ENCODE measurements at regions not wholly inside any gene's neighbourhood (a gene's known extent, or its start where the extent isn't known, plus 50 kb on each side); places are given as distances from the start of the nearest gene placed in this dataset.
A peak's percentile ranks its signal among the peaks of the same experiment; 100 is the strongest.

DNA sequence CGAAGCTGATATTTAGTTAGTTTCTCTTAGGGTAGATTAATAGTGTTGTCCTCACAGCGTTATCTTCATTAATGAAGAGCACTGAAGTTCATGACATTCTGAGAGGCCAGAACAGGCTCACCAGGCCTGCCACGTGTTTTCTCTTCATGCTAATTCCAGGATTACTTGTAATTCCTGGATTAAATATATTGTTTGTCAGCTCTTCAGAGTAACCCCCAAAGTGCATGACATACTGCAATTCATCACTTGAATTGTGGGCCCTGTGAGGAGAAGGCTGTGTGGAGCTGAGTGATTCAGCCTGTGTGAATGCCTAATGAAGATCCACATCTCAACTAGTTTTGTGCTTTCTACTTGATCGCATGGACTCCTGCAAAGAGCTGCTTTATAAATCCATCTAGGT lies 401.0 kb upstream of the ADAMTSL1 start:
- no peak for DNase-seq

DNA sequence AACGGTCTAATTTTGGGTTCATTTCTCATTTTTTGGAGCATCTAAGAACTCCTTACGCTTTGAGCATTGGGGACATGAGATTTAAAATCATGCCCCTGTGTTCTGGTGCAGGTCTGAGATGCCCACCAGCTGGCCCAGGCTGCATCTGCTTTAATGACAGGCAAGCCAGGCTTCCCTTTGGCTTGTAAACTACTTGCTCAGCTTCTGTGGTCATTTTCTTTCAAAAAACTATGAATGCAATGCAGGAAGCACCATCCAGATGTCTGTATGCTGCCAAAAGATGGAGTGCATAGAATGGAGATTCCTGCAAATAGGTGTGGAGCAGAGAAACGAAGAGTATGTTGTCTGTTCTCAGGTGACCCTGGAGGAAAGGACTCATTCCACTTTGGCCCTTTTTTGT lies 399.9 kb upstream of the ADAMTSL1 start:
- DNase-seq, result no peak

DNA sequence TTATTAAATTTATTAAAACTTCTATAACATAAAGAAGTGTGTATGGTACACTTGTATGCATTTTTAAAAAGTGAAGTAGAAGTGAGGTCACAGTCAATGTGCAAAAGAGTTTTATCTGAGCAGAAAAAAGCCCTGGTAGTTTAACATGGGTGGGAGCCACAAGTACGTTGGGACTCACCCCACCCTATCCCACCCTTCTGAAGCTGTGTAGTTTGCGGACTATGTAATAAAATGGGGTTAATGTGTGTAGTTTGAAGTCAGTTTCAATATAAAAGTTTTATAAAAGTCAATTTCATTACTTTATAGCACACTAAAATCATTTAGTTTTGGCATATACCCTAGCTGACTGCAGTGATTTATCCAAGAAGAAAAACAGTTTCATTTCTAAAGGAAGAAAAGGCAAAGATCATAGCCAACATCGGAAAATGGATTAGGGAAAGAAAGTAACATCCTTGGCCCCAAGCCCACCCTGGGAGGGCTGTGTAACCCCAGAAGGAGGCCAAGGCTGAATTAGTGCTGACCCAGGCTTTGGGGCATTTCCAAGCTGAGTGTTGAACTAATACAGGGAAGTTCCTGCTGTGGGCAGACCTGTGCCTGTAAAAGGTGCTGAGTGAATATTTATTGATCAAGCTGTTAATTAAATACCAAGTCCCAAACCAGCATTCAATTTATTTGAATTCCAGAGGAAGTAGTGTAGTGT lies 398.6 kb upstream of the ADAMTSL1 start:
- no peak for DNase-seq

DNA sequence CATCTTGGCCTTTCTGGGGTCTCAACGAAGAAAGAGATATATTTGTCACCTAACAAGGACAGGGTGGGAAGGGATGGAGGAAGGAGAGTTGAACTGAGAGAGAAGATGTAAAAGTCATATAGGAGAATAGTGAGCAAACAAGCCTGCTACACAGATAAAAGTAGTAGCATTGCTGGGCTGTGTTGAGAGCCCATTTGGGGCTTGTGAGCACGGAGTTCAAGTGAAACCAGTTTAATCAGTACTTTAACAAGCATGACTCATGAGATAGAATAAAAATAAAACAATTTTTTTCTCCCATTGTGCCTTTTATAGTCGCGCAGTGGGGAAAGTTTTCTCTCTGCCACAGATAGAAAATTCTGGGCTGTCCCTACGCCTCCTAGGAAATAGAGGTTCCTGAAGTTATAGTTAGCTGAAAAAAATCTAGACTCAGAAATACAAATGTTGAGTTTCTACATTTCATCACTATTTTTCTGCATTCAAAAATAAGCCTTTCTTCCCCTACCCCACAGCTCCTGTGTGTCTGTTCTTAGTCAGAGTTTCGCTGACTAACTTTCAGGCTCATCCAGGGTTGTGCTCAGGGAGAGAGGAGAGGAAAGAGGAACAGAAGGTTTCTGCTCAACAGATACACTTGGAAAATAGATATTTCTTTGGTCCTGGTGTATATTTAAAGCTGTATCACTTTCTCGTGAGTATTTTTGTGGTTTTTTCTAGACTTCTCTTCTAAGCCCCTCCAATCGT lies 395.8 kb upstream of the ADAMTSL1 start:
- DNase-seq, result no peak

DNA sequence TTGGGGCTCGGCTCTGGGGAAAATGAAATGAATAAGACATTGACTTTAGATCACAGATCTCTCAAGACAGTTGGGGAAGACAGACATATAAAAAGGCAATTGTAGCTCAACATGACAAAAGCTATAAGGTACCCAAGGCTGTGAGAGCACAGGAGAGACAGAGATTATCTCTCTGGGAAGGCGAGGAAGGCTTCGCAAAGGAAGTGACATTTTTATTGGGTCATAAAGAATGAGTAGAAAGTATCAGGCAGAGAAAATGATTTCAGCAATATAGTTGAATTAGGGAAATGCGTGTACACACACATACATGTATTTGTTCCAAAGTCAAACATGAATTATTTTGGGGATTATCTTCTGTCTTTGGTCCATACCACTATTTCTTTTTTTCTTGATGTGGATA lies 381.8 kb upstream of the ADAMTSL1 start:
- no peak for DNase-seq

- DNase-seq, result no peak
Observed at GRCh38 chr9:18106006-18106560, 367.9 kb upstream of the ADAMTSL1 start.

DNA sequence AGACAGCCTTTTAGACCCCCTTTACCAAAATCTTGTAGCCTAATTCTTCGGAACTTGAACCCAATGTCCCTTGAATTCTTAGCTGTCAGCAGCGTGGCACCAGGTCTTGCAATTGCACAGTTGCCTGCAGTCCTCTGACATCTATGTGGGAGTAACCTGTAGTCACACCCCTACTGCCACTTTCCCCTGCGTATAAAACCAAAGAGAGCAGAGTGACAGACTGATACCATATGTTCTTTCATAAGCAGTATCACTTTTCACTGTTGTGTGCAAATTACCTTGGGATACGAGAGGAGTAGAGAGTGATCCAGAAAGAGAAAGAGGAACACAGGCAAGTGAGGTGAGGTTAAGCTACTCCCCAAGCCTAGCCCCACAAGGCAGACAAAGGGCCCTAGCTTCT lies 364.3 kb upstream of the ADAMTSL1 start:
- no peak for DNase-seq

DNA sequence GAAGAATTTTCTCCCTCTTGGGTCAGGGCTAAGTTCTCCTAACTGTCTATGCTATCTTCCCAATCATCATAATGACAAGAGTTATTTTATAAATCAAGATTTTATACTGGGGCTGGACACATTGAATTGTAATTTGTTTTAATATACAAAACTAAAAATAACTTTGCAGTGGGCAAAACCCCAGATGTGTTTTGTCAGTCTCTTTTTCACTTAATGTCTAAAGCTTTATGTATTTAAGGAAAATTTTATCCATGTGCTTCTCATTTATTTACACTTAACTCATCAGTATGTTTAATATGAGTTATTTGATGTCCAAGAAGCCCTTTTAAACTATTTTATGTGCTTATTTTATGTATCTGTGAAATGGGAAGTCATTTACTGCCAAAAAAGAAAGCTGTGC lies 362.8 kb upstream of the ADAMTSL1 start:
- DNase-seq, result peak; percentile 31

DNA sequence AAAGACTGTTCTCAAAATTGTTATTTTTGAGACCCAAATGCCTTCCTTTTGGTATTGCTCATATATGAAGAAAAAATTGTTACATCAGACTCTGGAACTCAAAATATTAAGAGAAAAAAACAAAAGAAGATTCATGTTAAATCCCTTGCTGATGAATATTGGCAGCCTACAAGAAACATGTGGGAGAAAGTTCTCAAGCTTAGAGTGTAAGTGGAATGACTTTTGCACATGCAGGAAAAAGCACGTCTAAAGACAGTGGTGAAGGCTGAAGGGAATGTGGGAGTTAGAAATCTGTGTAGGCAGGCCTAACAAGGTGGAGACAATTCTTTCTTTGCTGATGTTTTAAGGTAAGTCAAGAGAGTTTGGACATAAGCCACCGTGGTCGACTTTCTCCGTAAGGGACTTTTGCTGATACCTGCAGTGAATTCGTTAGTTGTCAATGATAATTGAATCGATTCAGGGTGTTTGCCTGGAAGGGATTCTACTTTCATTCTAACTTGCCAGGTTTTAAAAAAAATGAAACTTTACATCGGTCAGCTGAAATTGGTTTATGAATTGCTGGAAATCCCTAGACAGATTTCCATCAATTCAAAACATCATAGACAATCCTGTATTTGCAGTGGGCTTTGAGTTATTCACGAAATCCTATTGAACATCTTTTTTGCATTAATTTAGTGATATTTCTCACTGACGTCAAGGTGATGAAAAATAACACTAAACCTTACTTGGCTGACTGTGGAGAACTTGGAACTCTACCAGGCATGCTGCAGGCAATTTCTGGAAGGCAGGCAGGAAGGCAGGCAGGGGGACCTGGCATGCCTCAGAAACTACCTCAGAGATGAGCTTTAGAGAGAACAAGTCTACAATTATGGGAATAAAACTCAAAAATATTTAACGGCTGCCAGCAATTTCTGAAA lies 359.1 kb upstream of the ADAMTSL1 start:
- DNase-seq, result peak; percentile 84

- DNase-seq, result no peak
Observed at GRCh38 chr9:18118268-18118667, 355.7 kb upstream of the ADAMTSL1 start.

GRCh38 chr9:18122171-18122570 lies 351.8 kb upstream of the ADAMTSL1 start:
- DNase-seq, result no peak

DNA sequence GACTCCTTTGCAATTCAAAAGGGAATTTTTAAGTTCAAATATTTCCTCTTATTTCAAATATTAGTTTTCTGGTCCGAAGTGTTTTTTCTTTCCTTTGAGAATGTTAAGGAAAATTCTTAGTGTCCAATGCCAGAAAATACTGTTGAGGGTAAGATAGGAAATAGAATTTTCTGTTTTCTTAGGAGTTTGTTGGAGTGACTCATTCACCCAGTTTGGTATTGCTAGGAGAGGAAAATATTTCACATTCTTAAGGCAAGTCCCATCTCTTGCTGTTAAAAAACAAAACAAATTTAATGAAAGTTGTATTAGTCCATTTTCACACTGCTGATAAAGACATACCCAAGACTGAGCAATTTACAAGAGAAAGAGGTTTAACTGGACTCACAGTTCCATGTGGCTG lies 349.2 kb upstream of the ADAMTSL1 start:
- DNase-seq, result no peak

- DNase-seq, result peak; percentile 33
Observed at GRCh38 chr9:18126831-18127498, 347.0 kb upstream of the ADAMTSL1 start.

- DNase-seq, result no peak
Observed at GRCh38 chr9:18127499-18127875, 346.5 kb upstream of the ADAMTSL1 start.

DNA sequence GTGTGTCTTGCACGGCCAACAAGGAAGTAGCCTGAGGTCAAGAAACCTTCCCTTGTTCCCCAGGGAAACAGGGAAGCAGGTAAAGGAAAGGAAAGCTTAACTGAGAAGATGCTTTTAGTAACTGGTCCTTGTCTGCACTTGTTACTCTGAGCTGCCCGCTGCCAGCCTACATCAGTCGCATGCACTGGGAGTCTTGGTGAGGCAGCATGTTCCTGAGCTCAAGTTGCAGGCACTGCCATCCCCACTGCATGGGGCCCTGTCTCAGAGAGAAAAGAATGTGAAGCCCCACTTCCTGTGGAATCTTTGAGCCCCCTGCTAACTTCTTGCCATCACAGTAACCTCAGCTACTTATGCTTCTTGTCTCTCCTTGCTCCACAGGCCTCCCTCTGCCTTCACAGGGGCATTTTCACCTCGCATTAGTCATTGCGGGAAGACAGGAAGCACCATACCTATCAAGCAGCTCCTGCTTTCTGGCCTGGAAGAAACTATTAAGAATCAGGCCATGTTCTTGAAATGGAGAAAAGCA lies 344.1 kb upstream of the ADAMTSL1 start:
- no peak for DNase-seq

DNA sequence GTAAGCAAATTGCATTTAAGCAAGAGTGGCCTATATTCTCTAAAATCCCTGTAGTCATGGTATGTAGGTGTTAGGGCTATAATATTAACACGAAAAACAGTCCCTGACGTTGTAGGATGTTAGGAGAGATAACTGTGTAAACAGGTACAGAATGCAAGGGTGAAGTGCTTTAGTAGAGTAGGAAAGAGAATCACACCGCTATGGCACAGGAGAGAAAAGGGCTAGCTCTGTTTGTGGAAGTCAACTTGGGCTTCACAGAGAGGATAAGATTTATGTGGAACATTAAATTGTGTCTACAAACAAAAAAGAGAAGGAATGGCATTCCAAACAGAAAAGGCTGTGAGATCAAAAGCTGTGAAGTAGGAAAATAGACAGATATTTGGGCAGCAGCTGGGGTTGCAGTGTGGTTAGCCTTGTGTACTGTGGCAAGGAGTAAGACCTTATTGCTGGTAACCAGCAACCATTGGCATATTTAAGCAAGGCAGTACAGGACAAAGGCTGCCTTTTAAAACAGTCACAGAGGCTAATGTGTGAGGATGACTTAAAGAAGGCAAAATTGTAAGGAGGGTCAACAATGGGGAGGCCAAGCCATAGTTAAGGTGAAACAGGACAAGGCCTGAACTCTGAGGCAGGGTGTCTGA lies 337.5 kb upstream of the ADAMTSL1 start:
- no peak for DNase-seq

DNA sequence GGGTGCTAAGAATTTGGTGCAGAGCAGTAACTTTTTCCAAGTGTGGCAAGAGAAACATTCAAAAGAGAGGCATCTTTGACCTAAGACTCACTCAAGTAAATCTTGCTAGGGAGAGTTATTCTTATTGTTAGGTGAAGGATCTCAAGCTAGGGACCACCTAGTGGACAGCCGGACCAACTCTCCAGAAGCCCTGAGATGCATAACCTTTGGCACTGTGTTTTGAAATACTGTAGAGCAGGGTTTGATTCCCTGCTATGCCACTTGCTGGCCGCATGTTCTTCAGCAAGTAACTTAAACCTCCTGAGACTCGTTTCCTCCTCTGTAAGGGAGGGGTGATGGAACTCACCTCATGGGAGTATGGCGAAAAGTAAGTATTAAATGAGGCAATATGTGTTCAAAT lies 336.1 kb upstream of the ADAMTSL1 start:
- no peak for DNase-seq

- no peak for DNase-seq
Observed at GRCh38 chr9:18138656-18139055, 335.3 kb upstream of the ADAMTSL1 start.

GRCh38 chr9:18141681-18142080 lies 332.3 kb upstream of the ADAMTSL1 start:
- DNase-seq, result no peak

- no peak for DNase-seq
Observed at GRCh38 chr9:18143073-18143745, 330.7 kb upstream of the ADAMTSL1 start.
